Upper lobe of left lung (tissue), 4 donors: ENCODE measurements at regions not wholly inside any gene's neighbourhood (a gene's known extent, or its start where the extent isn't known, plus 50 kb on each side); places are given as distances from the start of the nearest gene placed in this dataset.

ENCODE experiments used
- CTCF ChIP-seq, 6 experiments: fragments of 450-650 bp in 4 of 6; fragments of 200-600 bp in 2 of 6; sonication (generic) in 2 of 6; IDR thresholded peaks; one replicate each; pipeline ENCODE4 v1.5.1; 2016 to 2019; ENCODE audit warnings: antibody characterized with exemption in 6 of 6
- EP300 ChIP-seq, 4 donors: sonication (generic); formaldehyde crosslinking; IDR thresholded peaks; one replicate each; pipeline ENCODE4 v1.5.1; 2017; ENCODE audit warnings: antibody characterized with exemption in 4 of 4, control low read depth in 2 of 4
- POLR2A ChIP-seq, 4 donors: fragments of 450-650 bp; IDR thresholded peaks; one replicate each; pipeline ENCODE4 v1.5.1; 2016 to 2017; ENCODE audit warnings: antibody characterized with exemption in 4 of 4, mild to moderate bottlenecking in 2 of 4

DNA sequence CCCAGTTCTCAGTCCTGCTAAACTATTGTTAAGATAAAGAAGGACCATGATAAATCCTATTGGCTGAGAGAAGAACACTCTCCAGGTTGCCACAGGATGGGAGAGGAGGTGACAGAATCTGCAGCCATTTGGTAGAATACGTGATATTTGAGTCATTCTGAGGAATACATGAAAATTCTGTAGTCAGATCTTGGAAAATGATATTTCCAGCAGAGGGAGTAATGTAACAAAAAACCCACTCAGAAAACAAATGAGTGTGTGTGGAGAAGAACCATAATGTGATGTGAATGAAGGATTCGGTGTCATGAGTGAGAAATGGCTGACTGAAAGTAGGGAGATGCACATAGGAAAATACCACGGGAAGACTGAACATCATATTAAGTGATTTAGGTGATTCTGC is 128.5 kb upstream of the PFKP start:
- TF ChIP-seq CTCF (IDR thresholded peaks at IDR 0.05) (no peak), POLR2A (IDR thresholded peaks at IDR 0.05) (no peak), EP300 (IDR thresholded peaks at IDR 0.05) (no peak)
